Panc1 (cell line): ENCODE measurements at regions not wholly inside any gene's neighbourhood (a gene's known extent, or its start where the extent isn't known, plus 50 kb on each side); places are given as distances from the start of the nearest gene placed in this dataset.

ENCODE experiments used
- ATAC-seq: fragments of 200-7000 bp; cut with Tn5 transposase; 2 replicates; pipeline ENCODE4 v1.9.1; 2020; ENCODE audit warnings: mild to moderate bottlenecking, moderate library complexity
- BruUV-seq: library from RNA; stranded (reverse); fragments of 400-500 nt; replicated peaks from 2 replicates; lab custom pipeline; 2021; lab: Mats Ljungman, UMichigan
- CTCF ChIA-PET: fragments of 300-600 bp; sonication (Branson Sonifier 250); formaldehyde crosslinking; loops from one replicate; lab custom pipeline; 2022; ENCODE audit warnings: antibody characterized with exemption; lab: Charles Lee
- POLR2A ChIA-PET: fragments of 300-600 bp; sonication (Branson Sonifier 250); formaldehyde crosslinking; loops from one replicate; lab custom pipeline; 2022; ENCODE audit warnings: antibody characterized with exemption; lab: Charles Lee
- DNase-seq: peaks from one replicate; pipeline ENCODE4 v3.0.0-alpha.2; 2010; ENCODE audit warnings: low read depth, low spot score
- H3K27ac ChIP-seq: 2 replicates; pipeline ENCODE4 v1.5.1; 2011; ENCODE audit warnings: mild to moderate bottlenecking, low read length, inconsistent platforms
- H3K27me3 ChIP-seq: fragments of 200-500 bp; sonication (Bioruptor generic); 2 replicates; pipeline ENCODE4 v1.6.0; 2014; ENCODE audit warnings: low read length, inconsistent platforms; ENCODE audit not compliant: control insufficient read depth, insufficient read depth
- H3K36me3 ChIP-seq: fragments of 200-500 bp; sonication (Bioruptor generic); 2 replicates; pipeline ENCODE4 v1.5.1; 2014; ENCODE audit warnings: inconsistent platforms, mild to moderate bottlenecking, low read length, moderate library complexity; ENCODE audit not compliant: control insufficient read depth, insufficient read depth
- H3K4me1 ChIP-seq: 2 replicates; pipeline ENCODE4 v1.5.1; 2011; ENCODE audit warnings: inconsistent platforms, mild to moderate bottlenecking, low read length, moderate library complexity; ENCODE audit not compliant: control insufficient read depth, insufficient read depth
- H3K4me3 ChIP-seq, 2 experiments: 2 replicates each; pipeline ENCODE4 v1.5.1; 2011 to 2012; ENCODE audit warnings: low read depth in 2 of 2, low read length in 2 of 2, mild to moderate bottlenecking in 2 of 2, inconsistent platforms in 1 of 2, moderate library complexity in 1 of 2
- H3K9me3 ChIP-seq: fragments of 200-500 bp; sonication (Bioruptor generic); 2 replicates; pipeline ENCODE4 v1.5.1; 2014; ENCODE audit warnings: low read depth, mild to moderate bottlenecking, inconsistent platforms, low read length, moderate library complexity; ENCODE audit not compliant: control insufficient read depth, insufficient read depth
- POLR2AphosphoS5 ChIP-seq: IDR thresholded peaks from 2 replicates; pipeline ENCODE4 v1.6.1; 2012; ENCODE audit warnings: mild to moderate bottlenecking, low read depth, low read length, moderate library complexity
- SIN3A ChIP-seq: IDR thresholded peaks from 2 replicates; pipeline ENCODE4 v1.6.1; 2012; ENCODE audit warnings: low read depth, mild to moderate bottlenecking, low read length, moderate library complexity, borderline replicate concordance; ENCODE audit not compliant: insufficient read depth
- TCF7L2 ChIP-seq: IDR thresholded peaks from 2 replicates; pipeline ENCODE4 v1.6.1; 2011; ENCODE audit warnings: mild to moderate bottlenecking, low read depth, low read length, inconsistent platforms
- in situ Hi-C: cut with HindIII; loops from 2 replicates; pipeline ENCODE4 v1.10.0; 2016; ENCODE audit warnings: low sequenced_read_pairs, low pct_unique_long_range_greater_than_20kb
- intact Hi-C: fragments of 100-400 bp; cut with micrococcal nuclease; formaldehyde crosslinking; loops from one replicate; pipeline ENCODE4 v1.10.0; 2022; ENCODE audit not compliant: unreplicated experiment
- TF ChIP-seq, protein P1 (sequence below): fragments of 450-650 bp; IDR thresholded peaks from 2 replicates; pipeline ENCODE4 v1.5.1; 2017; ENCODE audit warnings: mild to moderate bottlenecking
- TF ChIP-seq, protein P2 (sequence below), 2 experiments: IDR thresholded peaks; 2 replicates each; pipeline ENCODE4 v1.6.1; 2011 to 2012; ENCODE audit warnings: low read depth in 2 of 2, control low read depth in 1 of 2, low read length in 1 of 2, mild to moderate bottlenecking in 1 of 2, moderate library complexity in 1 of 2; ENCODE audit not compliant: insufficient read depth in 1 of 2

DNA sequence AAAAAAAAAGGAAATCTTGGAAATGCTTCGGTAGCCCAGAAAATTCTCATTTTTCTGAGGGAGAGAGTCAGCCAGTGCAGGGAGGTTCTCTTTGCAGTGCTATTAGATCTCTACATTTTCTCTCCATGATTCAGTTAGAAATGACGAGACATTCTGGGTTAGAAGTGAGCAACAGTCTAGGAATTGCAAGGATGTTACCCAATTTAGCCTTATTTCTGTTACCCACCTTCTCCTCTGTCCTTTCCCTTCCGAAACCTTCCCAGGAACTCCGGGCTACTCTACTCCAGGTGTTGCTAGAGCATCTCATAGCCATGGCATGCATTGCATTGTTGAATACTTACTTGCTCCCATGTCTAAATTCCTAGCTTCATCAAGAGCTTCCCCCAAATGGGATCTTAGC is 106.8 kb downstream of the EDEM1 start:
- CTCF ChIA-PET, result no interaction called here

DNA sequence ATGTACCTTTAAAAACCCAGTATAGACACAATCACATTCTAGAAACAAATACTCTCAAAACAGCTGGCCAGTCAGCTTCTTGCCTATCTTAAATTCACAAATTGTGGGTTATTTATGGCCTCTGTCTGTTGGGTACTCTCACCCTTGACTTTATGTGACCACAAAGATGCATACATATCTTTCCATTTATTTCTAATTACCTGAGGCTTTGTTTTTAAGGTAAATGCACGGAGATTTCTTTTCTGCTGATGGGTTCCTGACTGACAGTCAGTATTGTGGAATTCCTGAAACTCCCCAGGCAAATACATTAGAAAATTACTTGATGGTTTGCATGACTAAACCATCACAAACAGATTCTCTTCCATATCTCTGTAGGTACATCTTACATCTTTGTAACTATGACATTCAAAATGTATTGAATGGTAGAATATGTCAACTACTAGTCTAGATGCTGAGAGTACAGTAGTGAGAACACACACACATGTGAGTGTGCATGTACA is 107.7 kb downstream of the EDEM1 start:
- intact Hi-C loops, result no loop called here
- in situ Hi-C loops, result no loop called here
- ATAC-seq (no peak), DNase-seq (no peak)
- ChIA-PET POLR2A (no interaction called here), CTCF (no interaction called here)
- no peak overlapping the region for H3K4me3 ChIP-seq
- no peaks in the 10 kb centered on the region for H3K9me3 ChIP-seq
- H3K36me3 ChIP-seq, result no peaks in the 10 kb centered on the region
- H3K27ac ChIP-seq, result no peak overlapping the region
- no peaks in the 10 kb centered on the region for H3K4me1 ChIP-seq
- TF ChIP-seq, protein P1, sequence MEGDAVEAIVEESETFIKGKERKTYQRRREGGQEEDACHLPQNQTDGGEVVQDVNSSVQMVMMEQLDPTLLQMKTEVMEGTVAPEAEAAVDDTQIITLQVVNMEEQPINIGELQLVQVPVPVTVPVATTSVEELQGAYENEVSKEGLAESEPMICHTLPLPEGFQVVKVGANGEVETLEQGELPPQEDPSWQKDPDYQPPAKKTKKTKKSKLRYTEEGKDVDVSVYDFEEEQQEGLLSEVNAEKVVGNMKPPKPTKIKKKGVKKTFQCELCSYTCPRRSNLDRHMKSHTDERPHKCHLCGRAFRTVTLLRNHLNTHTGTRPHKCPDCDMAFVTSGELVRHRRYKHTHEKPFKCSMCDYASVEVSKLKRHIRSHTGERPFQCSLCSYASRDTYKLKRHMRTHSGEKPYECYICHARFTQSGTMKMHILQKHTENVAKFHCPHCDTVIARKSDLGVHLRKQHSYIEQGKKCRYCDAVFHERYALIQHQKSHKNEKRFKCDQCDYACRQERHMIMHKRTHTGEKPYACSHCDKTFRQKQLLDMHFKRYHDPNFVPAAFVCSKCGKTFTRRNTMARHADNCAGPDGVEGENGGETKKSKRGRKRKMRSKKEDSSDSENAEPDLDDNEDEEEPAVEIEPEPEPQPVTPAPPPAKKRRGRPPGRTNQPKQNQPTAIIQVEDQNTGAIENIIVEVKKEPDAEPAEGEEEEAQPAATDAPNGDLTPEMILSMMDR, result no peak
- TF ChIP-seq SIN3A, result no peak
- TF ChIP-seq TCF7L2, result no peak
- TF ChIP-seq, protein P2, sequence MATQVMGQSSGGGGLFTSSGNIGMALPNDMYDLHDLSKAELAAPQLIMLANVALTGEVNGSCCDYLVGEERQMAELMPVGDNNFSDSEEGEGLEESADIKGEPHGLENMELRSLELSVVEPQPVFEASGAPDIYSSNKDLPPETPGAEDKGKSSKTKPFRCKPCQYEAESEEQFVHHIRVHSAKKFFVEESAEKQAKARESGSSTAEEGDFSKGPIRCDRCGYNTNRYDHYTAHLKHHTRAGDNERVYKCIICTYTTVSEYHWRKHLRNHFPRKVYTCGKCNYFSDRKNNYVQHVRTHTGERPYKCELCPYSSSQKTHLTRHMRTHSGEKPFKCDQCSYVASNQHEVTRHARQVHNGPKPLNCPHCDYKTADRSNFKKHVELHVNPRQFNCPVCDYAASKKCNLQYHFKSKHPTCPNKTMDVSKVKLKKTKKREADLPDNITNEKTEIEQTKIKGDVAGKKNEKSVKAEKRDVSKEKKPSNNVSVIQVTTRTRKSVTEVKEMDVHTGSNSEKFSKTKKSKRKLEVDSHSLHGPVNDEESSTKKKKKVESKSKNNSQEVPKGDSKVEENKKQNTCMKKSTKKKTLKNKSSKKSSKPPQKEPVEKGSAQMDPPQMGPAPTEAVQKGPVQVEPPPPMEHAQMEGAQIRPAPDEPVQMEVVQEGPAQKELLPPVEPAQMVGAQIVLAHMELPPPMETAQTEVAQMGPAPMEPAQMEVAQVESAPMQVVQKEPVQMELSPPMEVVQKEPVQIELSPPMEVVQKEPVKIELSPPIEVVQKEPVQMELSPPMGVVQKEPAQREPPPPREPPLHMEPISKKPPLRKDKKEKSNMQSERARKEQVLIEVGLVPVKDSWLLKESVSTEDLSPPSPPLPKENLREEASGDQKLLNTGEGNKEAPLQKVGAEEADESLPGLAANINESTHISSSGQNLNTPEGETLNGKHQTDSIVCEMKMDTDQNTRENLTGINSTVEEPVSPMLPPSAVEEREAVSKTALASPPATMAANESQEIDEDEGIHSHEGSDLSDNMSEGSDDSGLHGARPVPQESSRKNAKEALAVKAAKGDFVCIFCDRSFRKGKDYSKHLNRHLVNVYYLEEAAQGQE (IDR thresholded peaks at IDR 0.05; ENCODE audit: insufficient read depth in 1 of 2, low read depth in 2 of 2, low read length in 1 of 2), result no peak
- no peak for TF ChIP-seq POLR2AphosphoS5
- no peaks in the 10 kb centered on the region for H3K27me3 ChIP-seq
- no TSS peak for BruUV-seq

More for the DNA sequence above, 106.8 kb downstream of the EDEM1 start:
- Histone ChIP-seq H3K27me3 (no peaks in the 10 kb centered on the region), H3K4me3 (no peak overlapping the region), H3K4me1 (no peaks in the 10 kb centered on the region), H3K27ac (no peak overlapping the region), H3K9me3 (no peaks in the 10 kb centered on the region), H3K36me3 (no peaks in the 10 kb centered on the region)
- TF ChIP-seq, protein P2 (IDR thresholded peaks at IDR 0.05; ENCODE audit: insufficient read depth in 1 of 2, low read depth in 2 of 2, low read length in 1 of 2), result no peak
- TF ChIP-seq POLR2AphosphoS5, result no peak
- TF ChIP-seq TCF7L2, result no peak
- no peak for TF ChIP-seq SIN3A
- TF ChIP-seq, protein P1, result no peak
- no peak for DNase-seq
- in situ Hi-C loops (no loop called here), intact Hi-C loops (no loop called here)
- BruUV-seq, result no TSS peak
- POLR2A ChIA-PET, result no interaction called here
- no peak for ATAC-seq
